ENCODE measurements at regions not wholly inside any gene's neighbourhood (a gene's known extent, or its start where the extent isn't known, plus 50 kb on each side); places are given as distances from the start of the nearest gene placed in this dataset.

GRCh38 chr5:87589587-87589986 lies 176.9 kb upstream of the CCNH start:
- TF ChIP-seq EZH2 (IDR thresholded peaks at IDR 0.05; ENCODE audit: insufficient read depth, low read length) (no peak), CTCF (IDR thresholded peaks at IDR 0.05; ENCODE audit: insufficient read depth, low read depth, low read length) (no peak)
